Psoas muscle (tissue), 7 donors: ENCODE measurements at regions not wholly inside any gene's neighbourhood (a gene's known extent, or its start where the extent isn't known, plus 50 kb on each side); places are given as distances from the start of the nearest gene placed in this dataset.

Experiments
- ATAC-seq, 4 donors: fragments of 200-7000 bp; cut with Tn5 transposase; one replicate each; pipeline ENCODE4 v1.9.1; 2020; ENCODE audit warnings: moderate library complexity in 3 of 4, mild to moderate bottlenecking in 2 of 4
- DNase-seq, 2 donors: peaks; one replicate each; pipeline ENCODE4 v3.0.0-alpha.2; 2020
- H3K27ac ChIP-seq: fragments of 200-600 bp; one replicate; pipeline ENCODE4 v1.8.0; 2022
- H3K27me3 ChIP-seq, 3 donors: fragments of 200-600 bp in 1 of 3; one replicate each; pipeline versions ENCODE4 v1.6.1 to v1.8.0; 2013 to 2022; ENCODE audit warnings: low read length in 2 of 3, mild to moderate bottlenecking in 2 of 3, moderate library complexity in 1 of 3; ENCODE audit not compliant: insufficient read depth in 3 of 3
- H3K36me3 ChIP-seq, 2 donors: fragments of 200-600 bp in 1 of 2; one replicate each; pipeline versions ENCODE4 v1.6.1 to v1.8.0; 2013 to 2022; ENCODE audit warnings: low read depth in 1 of 2, mild to moderate bottlenecking in 1 of 2, moderate library complexity in 1 of 2; ENCODE audit not compliant: insufficient read depth in 1 of 2
- H3K4me1 ChIP-seq: fragments of 200-600 bp; one replicate; pipeline ENCODE4 v1.8.0; 2022
- H3K4me3 ChIP-seq: fragments of 200-600 bp; one replicate; pipeline ENCODE4 v1.8.0; 2022; ENCODE audit warnings: mild to moderate bottlenecking
- H3K9me3 ChIP-seq: fragments of 200-600 bp; one replicate; pipeline ENCODE4 v1.8.0; 2022
- CTCF ChIP-seq: fragments of 200-600 bp; IDR thresholded peaks from one replicate; pipeline ENCODE4 v1.8.0; 2022; ENCODE audit warnings: antibody characterized with exemption
- WGBS, 3 donors: extraction: QIAGEN DNeasy Blood & Tissue Kit; methylation state at CpG; one replicate each; pipeline versions ENCODE4 v1.1.6 to v1.1.7; 2013; 5-methylcytosine and 5-hydroxymethylcytosine counted together
- intact Hi-C, 2 donors: fragments of 100-400 bp; cut with DNase I; formaldehyde crosslinking; loops; one replicate each; pipeline versions ENCODE4 v1.11.0 to v1.14.2; 2022
- donor health status: healthy with polysubstance abuse.
- donor health status: DM: no; HTN: no; CAD: no; lungs with moderate emphysema.
- donor health status: Bipolar disorder and iron deficiency.
- donor health status: healthy.
- donor health status: DM: yes; HTN: yes; CAD: no.
- donor health status: DM: no; HTN: no; CAD: no.
- donor health status: DM: yes; HTN: yes; CAD: no.

DNA sequence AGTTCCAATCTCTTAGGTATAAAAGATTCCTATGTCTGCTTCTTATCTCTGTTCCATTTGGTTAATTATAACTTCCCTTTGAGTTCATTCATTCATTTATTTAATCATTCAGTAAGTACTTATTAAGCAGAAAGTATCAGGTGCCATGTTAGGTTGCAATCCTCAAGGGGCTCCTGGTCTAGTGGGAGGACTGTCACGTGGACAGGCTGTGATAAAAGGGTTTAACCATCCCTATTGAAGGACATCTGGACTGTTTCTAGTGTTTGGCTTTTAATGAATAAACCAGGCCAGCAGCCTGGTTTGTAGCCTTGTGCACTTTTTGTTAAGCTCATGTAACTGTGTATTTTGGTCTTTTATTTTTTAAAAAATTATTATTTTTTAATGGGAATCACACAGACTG is 162.1 kb upstream of the OGFRL1 start:
- H3K4me1 ChIP-seq: no peaks in the 10 kb centered on the region

GRCh38 chr6:71127374-71127773 is 161.2 kb upstream of the OGFRL1 start:
- 89 to 94% (median 91%) methylated on average over 3 of the region's 3 CpGs for WGBS, 3 donors
- H3K9me3 ChIP-seq: no peaks in the 10 kb centered on the region
- intact Hi-C loops: no loop called here

More for the DNA sequence above, 162.1 kb upstream of the OGFRL1 start:
- no peaks in the 10 kb centered on the region for H3K27me3 ChIP-seq
- WGBS, 3 donors: 15 to 36% (median 30%) methylated on average over 1 of the region's 1 CpG
- no peak overlapping the region for H3K27ac ChIP-seq
- no peak overlapping the region for H3K4me3 ChIP-seq
- H3K9me3 ChIP-seq: no peaks in the 10 kb centered on the region
- TF ChIP-seq CTCF: no peak
- H3K36me3 ChIP-seq: no peaks in the 10 kb centered on the region
- ATAC-seq (no peak), DNase-seq (no peak)
- intact Hi-C loops: no loop called here

GRCh38 chr6:71130277-71130676 is 158.3 kb upstream of the OGFRL1 start:
- Histone ChIP-seq H3K9me3 (no peaks in the 10 kb centered on the region), H3K27ac (no peak overlapping the region), H3K4me1 (no peaks in the 10 kb centered on the region), H3K27me3 (no peaks in the 10 kb centered on the region), H3K36me3 (no peaks in the 10 kb centered on the region), H3K4me3 (no peak overlapping the region)
- WGBS, 3 donors: 97 to 100% (median 99%) methylated on average over 1 of the region's 1 CpG
- intact Hi-C loops: no loop called here
- no peak for ATAC-seq
- TF ChIP-seq CTCF: no peak
- DNase-seq: no peak

More at GRCh38 chr6:71127374-71127773, 161.2 kb upstream of the OGFRL1 start:
- Histone ChIP-seq H3K36me3 (no peaks in the 10 kb centered on the region), H3K4me3 (no peak overlapping the region), H3K27ac (no peak overlapping the region), H3K27me3 (no peaks in the 10 kb centered on the region), H3K4me1 (no peaks in the 10 kb centered on the region)
- DNase-seq (no peak), ATAC-seq (no peak)
- TF ChIP-seq CTCF: no peak

DNA sequence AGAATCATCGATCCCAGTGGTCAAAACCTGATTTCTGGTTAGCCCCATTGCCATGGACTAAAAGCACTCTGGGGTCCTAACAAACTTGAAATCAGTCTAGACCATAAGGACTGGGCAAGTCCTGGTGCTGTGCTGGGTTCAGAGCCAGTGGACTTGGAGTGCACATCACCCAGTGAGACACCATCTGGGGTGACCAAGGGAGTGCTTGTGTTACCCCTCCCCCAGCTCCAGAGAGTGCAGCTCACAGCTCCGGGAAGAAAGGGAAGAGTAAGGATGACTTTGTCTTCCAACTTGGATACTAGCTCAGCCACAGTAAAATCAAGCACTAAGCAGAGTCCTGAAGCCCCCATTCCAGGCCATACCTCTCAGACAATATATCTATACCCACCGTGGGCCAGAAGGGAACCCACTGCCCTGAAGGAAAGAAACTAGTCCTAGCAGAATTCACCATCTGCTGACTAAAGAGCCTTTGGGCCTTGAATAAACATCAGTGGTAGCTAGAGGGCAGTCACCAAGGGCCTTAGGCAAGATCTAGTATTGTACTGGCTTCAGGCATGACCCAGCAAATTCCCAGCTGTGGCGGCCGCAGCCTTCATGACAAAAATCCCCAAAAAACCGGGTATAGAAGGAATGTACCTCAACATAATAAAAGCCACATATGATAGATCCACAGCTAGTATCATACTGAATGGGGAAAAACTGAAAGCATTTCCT is 153.5 kb upstream of the OGFRL1 start:
- no peak for ATAC-seq

More for the DNA sequence above, 153.5 kb upstream of the OGFRL1 start:
- no peak for TF ChIP-seq CTCF
- no peaks in the 10 kb centered on the region for H3K27me3 ChIP-seq
- intact Hi-C loops: no loop called here
- WGBS, 3 donors: 75 to 85% (median 78%) methylated on average over 6 of the region's 6 CpGs
- no peaks in the 10 kb centered on the region for H3K36me3 ChIP-seq
- no peak overlapping the region for H3K27ac ChIP-seq
- no peak for DNase-seq
- no peak overlapping the region for H3K4me3 ChIP-seq
- H3K9me3 ChIP-seq: no peaks in the 10 kb centered on the region
- H3K4me1 ChIP-seq: no peaks in the 10 kb centered on the region
